ENCODE measurements at regions not wholly inside any gene's neighbourhood (a gene's known extent, or its start where the extent isn't known, plus 50 kb on each side); places are given as distances from the start of the nearest gene placed in this dataset.

- ATAC-seq: peak; percentile 17
- H3K9me3 ChIP-seq: no peaks in the 10 kb centered on the region
- 7 to 15% methylated on average over 5 to 6 of the region's 6 CpGs for WGBS, 2 donors (ENCODE audit: low coverage in 1 of 2)
- peaks cover 14 to 56% (median 19%) of the 10 kb centered on the region in 3 donors for H3K4me1 ChIP-seq
- peak overlapping the region in 3 of 4 donors; percentile 38 to 52 (median 49) for H3K27ac ChIP-seq
- H3K27me3 ChIP-seq: no peaks in the 10 kb centered on the region
- TF ChIP-seq POLR2AphosphoS5 (IDR thresholded peaks at IDR 0.05) (peak; percentile 32), EP300 (IDR thresholded peaks at IDR 0.05) (no peak), POLR2A (IDR thresholded peaks at IDR 0.05) (no peak)
- TF ChIP-seq, protein P1, sequence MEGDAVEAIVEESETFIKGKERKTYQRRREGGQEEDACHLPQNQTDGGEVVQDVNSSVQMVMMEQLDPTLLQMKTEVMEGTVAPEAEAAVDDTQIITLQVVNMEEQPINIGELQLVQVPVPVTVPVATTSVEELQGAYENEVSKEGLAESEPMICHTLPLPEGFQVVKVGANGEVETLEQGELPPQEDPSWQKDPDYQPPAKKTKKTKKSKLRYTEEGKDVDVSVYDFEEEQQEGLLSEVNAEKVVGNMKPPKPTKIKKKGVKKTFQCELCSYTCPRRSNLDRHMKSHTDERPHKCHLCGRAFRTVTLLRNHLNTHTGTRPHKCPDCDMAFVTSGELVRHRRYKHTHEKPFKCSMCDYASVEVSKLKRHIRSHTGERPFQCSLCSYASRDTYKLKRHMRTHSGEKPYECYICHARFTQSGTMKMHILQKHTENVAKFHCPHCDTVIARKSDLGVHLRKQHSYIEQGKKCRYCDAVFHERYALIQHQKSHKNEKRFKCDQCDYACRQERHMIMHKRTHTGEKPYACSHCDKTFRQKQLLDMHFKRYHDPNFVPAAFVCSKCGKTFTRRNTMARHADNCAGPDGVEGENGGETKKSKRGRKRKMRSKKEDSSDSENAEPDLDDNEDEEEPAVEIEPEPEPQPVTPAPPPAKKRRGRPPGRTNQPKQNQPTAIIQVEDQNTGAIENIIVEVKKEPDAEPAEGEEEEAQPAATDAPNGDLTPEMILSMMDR (IDR thresholded peaks at IDR 0.05): no peak
- H3K36me3 ChIP-seq: no peaks in the 10 kb centered on the region
- no peak overlapping the region for H3K4me3 ChIP-seq
Observed at GRCh38 chr6:47134476-47135189, 92.5 kb upstream of the ADGRF1 start.

DNA sequence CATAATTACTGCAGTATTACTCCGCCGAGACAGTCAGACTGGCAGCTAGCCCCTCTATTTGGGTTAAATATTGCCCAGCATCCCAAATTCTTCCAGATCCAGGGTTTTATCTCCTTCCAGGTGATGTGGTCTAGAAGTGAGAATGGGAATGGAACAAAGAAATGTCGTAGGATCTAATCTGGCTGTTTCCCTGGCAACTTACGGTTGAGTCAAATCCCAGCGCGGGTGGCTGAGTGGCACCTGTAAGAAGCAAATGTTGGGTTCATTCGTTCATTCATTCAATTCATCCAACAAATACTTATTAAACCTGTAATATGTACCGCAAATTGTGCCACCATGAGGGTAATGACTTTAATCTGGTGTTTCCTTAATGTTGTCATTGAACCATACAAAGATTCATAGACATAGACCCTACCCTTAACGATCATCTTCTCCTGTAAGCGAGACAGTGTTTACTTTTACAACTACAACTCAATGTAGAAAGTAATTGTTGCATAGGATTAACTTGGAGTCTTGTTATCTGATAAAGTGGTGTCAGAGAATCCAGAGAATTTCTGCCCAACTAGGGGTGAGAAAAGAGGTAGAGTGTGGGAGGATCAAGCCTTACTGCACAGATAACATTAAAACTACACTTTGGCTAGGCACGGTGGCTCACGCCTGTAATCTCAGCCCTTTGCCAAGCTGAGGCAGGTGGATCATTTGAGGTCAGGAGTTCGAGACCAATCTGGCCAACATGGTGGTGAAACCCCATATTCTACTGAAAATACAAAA is 91.3 kb upstream of the ADGRF1 start:
- Histone ChIP-seq H3K9me3 (no peaks in the 10 kb centered on the region), H3K36me3 (no peaks in the 10 kb centered on the region), H3K27me3 (no peaks in the 10 kb centered on the region), H3K4me1 (peaks cover 14 to 68% (median 21%) of the 10 kb centered on the region in 3 donors), H3K27ac (peak overlapping the region in 3 of 4 donors; percentile 33 to 69 (median 41)), H3K4me3 (no peak overlapping the region)
- TF ChIP-seq, protein P1 (IDR thresholded peaks at IDR 0.05): no peak
- TF ChIP-seq EP300 (IDR thresholded peaks at IDR 0.05) (no peak), POLR2A (IDR thresholded peaks at IDR 0.05) (no peak), POLR2AphosphoS5 (IDR thresholded peaks at IDR 0.05) (no peak)
- WGBS, 2 donors (ENCODE audit: low coverage in 1 of 2): 85 to 87% methylated on average over 9 to 13 of the region's 13 CpGs
- ATAC-seq: no peak

DNA sequence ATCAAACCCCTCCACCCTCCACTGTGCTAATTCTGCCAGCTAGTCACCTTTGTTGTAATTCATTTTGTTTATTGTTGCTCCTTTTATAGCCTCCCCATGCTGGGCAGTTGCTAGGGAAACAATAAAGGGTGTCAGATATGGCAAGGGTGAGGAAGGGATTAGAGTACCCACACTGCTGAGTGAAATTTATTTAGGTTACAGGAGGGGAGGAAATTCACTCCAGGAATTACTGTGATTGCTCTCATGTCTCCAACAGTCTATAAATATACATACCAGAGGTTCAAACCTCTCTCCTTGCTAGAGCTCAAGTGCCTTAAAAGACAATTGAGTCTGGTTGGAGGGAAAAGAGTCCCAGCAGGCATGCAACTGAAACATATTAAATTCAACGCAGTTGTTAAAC is 90.6 kb upstream of the ADGRF1 start:
- Histone ChIP-seq H3K27me3 (no peaks in the 10 kb centered on the region), H3K4me1 (peaks cover 14 to 68% (median 21%) of the 10 kb centered on the region in 3 donors), H3K9me3 (no peaks in the 10 kb centered on the region), H3K36me3 (no peaks in the 10 kb centered on the region), H3K27ac (peak overlapping the region in 3 of 4 donors; percentile 33 to 69 (median 41)), H3K4me3 (no peak overlapping the region)
- 10 to 64% methylated on average over 1 of the region's 1 CpG for WGBS, 2 donors (ENCODE audit: low coverage in 1 of 2)
- ATAC-seq: no peak
- TF ChIP-seq EP300 (IDR thresholded peaks at IDR 0.05): no peak
- TF ChIP-seq, protein P1 (IDR thresholded peaks at IDR 0.05): no peak
- TF ChIP-seq POLR2A (IDR thresholded peaks at IDR 0.05): no peak
- no peak for TF ChIP-seq POLR2AphosphoS5 (IDR thresholded peaks at IDR 0.05)

DNA sequence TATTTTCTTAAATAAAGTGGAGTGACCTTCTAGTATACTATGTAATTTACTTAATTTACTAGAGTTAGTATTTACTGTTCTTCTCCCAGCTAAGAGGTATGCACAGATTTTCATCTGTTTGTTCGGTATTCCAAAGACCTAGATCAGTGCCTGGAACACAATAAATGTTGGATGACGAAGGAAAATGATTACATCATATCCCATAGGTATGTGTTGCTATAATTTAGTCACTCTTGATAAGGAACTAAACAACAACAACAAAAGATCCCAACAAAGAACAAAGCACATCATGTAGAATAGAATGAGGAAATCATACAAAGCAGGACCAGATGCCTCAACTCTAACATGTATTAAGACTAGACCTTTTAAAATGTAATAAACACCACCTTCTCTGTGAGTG is 89.6 kb upstream of the ADGRF1 start:
- WGBS, 2 donors (ENCODE audit: low coverage in 1 of 2): 87 to 100% methylated on average over 1 to 2 of the region's 2 CpGs
- Histone ChIP-seq H3K36me3 (no peaks in the 10 kb centered on the region), H3K4me3 (no peak overlapping the region), H3K27me3 (no peaks in the 10 kb centered on the region), H3K27ac (peak overlapping the region in 1 of 4 donors; percentile 31), H3K4me1 (peaks cover 14 to 75% (median 21%) of the 10 kb centered on the region in 3 donors), H3K9me3 (no peaks in the 10 kb centered on the region)
- no peak for ATAC-seq
- TF ChIP-seq POLR2A (IDR thresholded peaks at IDR 0.05) (no peak), POLR2AphosphoS5 (IDR thresholded peaks at IDR 0.05) (no peak), EP300 (IDR thresholded peaks at IDR 0.05) (no peak)
- TF ChIP-seq, protein P1 (IDR thresholded peaks at IDR 0.05): no peak

All from gastroesophageal sphincter (tissue), 4 donors.